GM12891 (cell line): ENCODE measurements at regions not wholly inside any gene's neighbourhood (a gene's known extent, or its start where the extent isn't known, plus 50 kb on each side); places are given as distances from the start of the nearest gene placed in this dataset.

Experiments
- PAX5 ChIP-seq: IDR thresholded peaks from 2 replicates; pipeline ENCODE4 v1.6.1; 2011; ENCODE audit warnings: low read length, moderate library complexity, mild to moderate bottlenecking; ENCODE audit not compliant: insufficient read depth, severe bottlenecking
- POLR2A ChIP-seq: IDR thresholded peaks from 2 replicates; pipeline ENCODE4 v1.6.1; 2011; ENCODE audit warnings: low read depth, low read length, control low read depth
- POLR2AphosphoS5 ChIP-seq: IDR thresholded peaks from 2 replicates; pipeline ENCODE4 v1.6.1; 2011; ENCODE audit warnings: low read depth, low read length, control low read depth
- POU2F2 ChIP-seq: IDR thresholded peaks from 2 replicates; pipeline ENCODE4 v1.6.1; 2011; ENCODE audit warnings: low read depth, mild to moderate bottlenecking, control low read depth, low read length, moderate library complexity
- SPI1 ChIP-seq: IDR thresholded peaks from 2 replicates; pipeline ENCODE4 v1.6.1; 2011; ENCODE audit warnings: low read depth, low read length, control low read depth
- TAF1 ChIP-seq: IDR thresholded peaks from 2 replicates; pipeline ENCODE4 v1.6.1; 2011; ENCODE audit warnings: low read depth, low read length, control low read depth

DNA sequence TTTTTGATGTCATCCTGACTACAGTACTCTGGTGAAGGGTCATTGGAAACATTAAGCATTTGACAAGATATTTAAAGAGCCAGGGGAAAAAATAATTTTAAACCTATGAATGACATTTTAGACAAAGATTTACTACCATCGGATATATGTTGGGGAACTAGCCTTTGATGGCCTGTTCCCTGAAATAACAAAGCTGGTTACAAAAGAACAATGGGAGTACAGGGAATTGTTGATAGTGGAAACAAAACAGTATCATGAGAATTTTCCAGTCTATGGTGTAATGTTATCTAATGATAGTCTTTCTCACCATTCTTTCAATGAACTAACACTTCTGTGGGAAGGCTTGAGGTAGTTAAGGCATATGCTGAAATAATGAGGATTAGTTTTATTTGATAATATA is 125.9 kb upstream of the KLHL4 start:
- no peak for TF ChIP-seq POLR2A
- TF ChIP-seq POLR2AphosphoS5 = no peak
- TF ChIP-seq SPI1 = no peak
- TF ChIP-seq TAF1 = no peak
- TF ChIP-seq POU2F2 = no peak
- no peak for TF ChIP-seq PAX5
